ENCODE measurements at regions not wholly inside any gene's neighbourhood (a gene's known extent, or its start where the extent isn't known, plus 50 kb on each side); places are given as distances from the start of the nearest gene placed in this dataset.

DNA sequence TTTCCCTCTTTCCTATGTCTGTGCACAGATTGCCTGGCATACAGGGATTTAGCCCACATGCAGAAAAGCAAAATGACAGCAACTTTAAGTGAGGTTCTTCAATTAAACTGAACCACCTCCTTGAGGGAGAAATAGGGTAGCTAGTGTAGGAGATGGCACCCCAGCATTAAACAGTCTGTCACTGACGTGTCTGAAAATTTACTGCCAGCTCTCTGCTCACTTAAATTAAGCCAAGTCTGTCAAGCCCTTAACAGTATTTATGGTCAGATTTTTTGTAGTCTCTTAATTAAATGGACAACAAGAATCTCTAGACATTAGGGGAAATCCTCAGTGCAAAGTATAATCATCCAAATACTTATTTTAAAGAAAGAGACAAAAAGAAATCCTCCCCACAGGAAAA, 696.5 kb upstream of the PTBP2 start:
- DNase-seq = no peak

DNA sequence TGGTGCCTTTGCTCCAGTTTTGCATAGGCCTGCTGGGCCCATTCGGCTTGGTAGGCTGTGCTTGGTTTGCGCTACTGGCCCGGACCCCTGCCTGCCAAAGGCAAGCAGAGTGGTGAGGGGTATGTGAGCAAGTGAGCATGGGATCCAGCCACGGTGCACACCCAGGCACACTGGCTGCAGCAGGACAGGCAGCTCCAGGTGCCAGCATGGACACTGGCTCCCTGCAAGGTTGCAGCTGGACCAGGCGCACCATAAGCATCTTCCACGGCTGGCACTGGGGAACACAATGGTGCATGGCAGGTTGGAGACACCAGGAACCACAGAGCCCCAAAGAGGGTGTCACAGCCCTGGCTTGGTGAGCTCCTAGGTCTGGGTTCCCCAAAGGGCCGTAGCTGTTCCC, 693.5 kb upstream of the PTBP2 start:
- DNase-seq = no peak

DNA sequence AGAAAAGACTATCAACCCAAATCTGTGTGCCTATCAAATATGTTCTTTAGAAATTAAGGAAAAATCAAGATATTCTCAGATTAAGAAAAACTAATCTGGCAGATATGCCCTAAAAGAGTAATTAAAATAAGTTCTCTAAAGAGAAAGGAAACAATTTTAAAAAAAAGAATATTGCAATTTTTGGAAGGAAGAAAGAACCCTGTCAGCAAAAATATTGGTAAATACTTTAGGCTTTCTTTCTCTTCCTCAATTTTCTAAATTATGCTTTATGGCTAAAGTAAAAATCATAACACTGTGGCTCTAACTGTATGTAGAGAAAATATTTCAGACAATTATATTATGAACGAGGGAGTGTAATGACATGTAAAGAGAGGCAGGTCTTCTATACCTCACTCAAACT, 691.3 kb upstream of the PTBP2 start:
- DNase-seq = no peak

DNA sequence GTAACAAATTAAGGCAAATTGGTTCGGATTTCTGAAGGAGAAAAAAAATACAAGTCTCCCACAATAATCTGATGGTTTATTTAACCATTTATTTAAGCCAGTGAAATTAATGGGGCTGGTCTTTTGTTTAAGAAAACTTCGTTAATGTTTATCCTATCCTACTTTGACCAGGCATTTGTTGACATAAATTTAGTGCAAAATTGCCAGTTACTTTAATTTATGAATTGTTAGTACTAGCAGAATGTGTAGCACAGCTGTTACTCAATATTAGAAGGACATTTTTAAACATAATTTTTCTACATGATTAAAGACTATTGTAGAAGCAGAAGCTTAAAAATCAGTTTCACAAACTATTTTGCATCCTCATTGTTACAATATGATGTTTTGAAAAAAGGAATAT, 687.6 kb upstream of the PTBP2 start:
- no peak for DNase-seq

DNA sequence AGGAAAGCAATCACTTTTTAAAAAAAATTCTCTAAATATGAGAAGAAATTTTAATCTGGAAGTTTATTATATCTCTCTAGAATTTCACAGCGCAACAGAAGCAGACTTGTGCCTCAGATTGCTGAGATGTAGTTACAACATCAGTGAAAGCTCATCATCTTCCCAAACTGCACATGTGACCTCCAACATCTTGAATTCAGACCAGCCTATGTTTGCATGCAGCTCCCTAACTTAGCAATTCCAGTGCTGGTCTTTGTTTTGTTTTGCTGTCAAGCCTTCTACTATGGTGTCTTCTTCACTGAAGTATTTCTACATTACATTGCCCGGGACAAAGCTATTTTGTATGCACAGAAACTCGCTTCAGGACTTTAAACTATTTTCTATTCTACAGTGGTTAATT, 684.8 kb upstream of the PTBP2 start:
- DNase-seq = no peak

DNA sequence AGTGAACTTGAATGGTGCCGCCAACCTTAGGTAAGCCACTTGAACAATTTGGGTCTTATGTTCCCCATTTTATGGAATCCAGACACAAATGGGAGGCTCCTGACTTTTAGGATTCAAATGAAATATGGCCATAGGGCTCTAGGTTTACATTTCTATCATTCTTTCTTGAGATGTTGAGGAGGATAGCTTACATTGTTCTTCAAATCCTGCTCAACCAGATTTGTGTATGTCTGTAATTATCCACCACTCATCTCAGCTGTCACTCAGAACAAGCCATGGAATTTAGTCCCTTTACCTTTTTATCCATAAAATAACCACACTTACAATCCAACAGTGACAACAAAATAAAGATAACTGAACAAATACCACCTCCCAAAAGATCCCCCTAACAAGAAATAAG, 682.9 kb upstream of the PTBP2 start:
- DNase-seq = no peak

DNA sequence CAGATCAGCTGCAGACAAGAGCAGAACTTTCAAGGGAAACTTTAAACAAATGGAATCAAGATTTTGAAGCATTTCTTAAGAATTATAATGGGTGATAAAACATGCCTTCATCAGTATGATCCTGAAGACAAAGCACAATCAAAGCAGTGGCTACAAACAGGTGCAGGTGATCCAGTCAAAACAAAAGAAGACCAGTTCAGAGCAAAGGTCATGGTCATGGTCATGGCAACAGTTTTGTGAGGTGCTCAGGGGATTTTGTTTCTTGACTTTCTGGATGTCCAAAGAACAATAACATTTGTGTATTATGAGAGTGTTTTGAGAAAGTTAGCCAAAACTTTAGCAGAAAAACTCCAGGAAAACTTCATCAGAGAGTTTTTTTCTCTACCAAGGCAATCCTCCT, 681.7 kb upstream of the PTBP2 start:
- DNase-seq = no peak

DNA sequence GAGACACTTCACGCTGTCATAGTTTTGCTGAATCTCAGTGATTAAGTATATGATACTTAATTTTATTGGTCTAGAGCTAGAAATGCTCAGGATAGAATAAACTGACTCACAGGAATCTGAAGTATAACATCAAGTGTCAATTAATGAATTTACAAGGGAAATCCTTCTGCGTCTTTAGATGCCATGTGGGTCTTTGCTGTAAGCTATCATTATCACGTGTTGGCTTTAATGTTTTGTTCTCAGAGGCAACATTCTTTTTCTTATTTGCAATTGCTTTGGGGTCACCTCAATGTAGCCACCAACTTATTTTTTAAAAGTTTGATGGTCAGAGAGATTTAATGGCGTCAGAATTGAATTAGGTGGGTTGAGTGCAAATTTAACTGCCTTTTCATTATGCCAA, 680.1 kb upstream of the PTBP2 start:
- no peak for DNase-seq

DNA sequence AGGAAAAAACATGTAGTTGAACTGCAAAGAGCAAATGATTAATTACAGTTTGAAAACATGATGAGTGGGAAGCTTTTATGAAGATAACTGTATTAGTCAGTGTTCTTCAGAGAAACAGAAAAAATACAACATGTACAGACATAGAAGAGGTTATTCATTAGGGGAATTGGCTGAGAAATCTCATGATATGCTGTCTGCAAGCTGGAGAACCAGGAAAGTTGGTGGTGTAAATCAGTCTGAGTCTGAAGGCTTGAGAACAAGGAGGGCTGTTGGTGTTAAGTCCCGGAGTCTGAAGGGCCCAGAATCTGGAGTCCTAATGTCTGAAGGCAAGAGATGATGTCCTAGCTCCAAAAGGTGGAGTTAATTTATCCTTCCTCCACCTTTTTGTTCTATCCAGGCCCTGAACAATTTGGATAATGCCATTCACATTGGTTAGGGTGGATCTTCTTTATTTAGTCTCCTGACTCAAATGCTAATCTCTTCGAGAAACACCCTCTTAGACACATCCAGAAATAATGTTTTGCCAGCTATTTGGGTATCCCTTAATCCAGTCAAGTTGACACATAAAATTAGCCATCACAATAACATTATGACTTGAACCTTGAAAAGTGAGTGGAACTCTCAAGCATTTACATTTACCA, 672.9 kb upstream of the PTBP2 start:
- DNase-seq = no peak

DNA sequence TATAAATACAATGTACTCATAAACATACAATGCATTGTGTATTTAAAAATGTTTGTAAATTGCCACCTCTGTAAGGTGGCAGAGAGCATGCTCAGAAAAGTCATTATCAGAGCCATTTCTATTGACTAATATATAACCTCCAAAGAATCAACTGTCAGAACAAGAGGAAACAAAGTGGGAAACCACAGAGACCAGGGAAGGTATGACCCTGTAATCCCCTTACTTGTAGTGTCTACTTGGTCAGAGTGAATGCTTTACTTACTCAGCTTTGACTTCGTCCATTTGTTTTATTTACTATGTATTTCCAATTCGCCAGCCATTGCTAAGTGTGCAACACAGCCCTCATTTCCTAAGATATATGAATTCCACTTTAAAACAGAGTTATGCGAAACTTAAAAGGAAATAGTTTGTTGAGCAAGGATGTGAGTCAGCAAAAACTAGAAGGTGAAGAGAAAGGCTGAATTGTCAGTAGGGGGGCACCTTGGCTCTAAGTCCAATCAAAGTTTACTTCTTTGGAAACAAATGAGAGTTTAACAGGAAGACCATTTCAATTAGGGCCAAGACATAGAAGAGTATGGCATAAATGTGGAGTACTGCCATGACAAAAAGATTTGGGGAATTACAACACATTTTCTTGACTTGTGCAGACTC, 671.7 kb upstream of the PTBP2 start:
- DNase-seq = no peak

DNA sequence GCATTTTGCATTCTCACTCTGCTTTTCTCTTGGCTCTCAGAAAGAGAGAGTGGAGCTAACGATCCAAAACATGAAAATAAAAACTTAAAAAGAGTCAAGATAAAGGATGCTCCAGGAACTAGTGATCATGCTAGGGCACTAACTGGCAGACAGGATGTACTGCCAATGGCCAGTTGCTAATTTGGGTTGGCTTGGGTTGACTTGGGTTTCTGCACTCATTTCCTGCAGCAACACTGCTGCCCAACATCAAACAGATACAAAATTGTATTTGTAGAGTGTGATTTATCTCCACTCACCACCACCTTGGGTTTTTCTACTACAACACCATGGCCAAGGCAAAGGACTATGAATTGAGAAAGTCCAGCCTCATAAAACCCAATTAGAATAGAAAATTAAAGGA, 662.3 kb upstream of the PTBP2 start:
- DNase-seq = no peak

DNA sequence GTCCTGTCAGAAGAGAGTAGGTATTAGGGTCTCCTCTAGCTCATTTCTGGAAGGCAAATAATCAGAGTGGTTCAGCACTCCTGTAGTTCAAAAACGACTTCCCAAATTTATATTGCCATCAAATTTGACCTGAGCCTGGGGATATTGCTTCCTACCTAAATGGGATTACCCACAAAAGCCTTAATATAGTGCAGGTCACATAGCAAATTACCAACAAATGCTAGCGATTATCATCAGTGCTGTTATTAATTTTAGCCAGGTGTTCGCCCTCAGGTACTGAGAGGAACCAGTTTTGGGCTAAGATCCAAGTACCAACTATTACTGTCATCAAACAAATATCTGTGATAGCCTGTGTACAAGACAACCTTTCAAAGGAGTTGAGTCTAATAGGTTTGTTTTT, 661.8 kb upstream of the PTBP2 start:
- no peak for DNase-seq

DNA sequence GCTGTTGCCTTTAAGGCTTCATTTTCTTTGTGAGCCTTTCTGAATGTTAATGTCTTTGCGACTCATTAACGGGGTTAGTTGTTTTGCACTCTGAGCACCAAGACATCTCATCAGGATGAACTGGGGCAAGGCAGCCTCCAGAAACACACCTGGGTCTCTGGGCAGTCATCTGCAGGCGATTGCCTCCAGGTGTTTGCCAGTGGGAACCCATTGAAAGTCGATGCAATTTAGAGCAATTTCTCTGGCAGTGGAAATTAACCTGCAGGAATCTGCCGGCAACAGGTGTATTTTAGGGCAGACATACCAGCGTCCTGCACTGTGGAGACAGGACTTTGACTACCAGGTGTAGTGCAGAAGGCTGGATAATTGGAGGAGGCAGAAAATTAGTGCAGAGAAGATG, 661.0 kb upstream of the PTBP2 start:
- no peak for DNase-seq

DNA sequence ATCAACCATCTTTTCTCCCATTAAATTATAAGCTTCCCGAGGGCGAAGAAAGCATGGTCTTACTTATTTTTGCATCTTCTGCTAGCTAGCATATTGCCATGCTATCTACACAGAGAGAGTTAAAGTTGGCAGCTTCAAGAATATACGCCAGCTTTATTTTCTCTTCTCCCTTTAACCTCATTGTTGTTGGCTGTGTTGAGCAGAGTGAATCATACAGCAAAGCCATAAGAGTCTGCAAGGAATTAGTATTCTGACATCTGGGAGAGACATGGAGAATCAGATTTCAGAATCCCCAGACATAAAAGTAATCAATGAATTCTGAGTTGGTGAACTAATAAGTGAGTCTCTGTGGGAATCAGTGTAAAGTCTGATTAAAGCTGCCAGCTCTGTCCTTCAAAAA, 649.6 kb upstream of the PTBP2 start:
- DNase-seq = no peak

DNA sequence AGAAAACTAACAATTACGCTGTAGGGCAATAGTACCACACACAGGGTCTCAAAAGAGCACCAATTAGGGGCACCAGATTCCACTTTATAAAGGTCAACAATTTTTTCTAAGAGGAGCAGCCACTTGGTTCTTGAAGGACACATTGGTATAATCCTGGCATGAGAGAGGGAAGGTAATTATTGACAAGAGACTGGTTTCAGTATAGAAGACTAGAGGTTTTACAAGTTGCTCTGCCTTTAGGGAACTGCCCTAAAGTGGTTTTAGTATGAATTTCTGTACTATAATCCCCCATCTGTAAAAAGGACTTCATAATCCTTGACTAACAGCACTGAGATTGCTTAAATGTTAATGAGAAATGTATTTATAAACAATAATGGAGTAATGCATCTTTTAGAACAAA, 648.5 kb upstream of the PTBP2 start:
- no peak for DNase-seq

DNA sequence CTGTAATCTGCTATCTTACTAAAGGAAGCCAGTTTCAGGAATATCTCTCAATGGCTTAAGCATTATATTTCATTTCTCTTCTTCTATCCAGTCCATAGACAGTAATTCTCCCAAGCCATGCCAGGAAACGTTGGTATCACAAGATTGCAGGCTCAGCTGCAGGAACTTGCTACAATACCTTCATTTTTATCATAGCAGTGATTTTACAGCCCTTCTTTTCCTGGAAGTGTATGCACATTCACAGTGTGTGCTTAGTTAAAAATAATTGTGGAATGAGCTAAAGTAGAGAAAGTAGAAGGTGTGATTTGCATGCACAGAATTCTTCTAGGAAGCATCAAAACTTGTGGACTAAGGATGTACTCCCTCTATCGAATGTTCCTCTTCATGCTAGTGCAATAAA, 647.2 kb upstream of the PTBP2 start:
- DNase-seq = no peak

DNA sequence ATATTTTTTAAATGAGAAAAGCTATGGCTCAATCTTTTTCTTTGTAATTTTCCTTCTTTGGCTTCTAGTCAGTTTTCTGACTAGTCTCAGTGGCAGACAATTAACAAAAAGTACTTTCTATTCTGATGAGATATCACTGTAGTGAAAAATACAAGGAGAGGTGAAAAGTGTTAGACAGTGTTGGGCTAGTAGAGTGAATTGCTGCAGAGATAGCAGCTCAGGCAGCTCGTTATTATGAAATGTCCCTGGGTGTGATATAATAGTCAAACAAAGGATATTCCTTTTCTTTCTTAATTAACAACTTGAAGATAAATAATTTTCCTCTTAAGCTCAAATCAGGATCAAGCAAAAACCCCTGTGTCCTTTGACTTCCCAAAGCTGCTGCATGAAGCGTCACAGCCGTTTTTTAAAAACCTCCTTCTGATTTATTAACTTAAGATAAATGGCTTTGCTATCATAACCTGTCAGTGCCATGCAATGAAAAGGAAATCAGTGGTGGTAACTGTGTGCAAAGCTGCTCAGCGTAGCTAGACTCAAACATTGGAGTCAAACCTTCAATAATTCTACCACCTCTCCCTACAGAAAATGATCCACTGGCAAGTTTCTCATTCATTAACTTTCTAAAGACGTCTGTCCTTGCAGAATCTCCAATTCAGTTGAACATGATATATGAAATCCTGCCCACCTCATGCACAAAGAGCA, 646.6 kb upstream of the PTBP2 start:
- DNase-seq = no peak

DNA sequence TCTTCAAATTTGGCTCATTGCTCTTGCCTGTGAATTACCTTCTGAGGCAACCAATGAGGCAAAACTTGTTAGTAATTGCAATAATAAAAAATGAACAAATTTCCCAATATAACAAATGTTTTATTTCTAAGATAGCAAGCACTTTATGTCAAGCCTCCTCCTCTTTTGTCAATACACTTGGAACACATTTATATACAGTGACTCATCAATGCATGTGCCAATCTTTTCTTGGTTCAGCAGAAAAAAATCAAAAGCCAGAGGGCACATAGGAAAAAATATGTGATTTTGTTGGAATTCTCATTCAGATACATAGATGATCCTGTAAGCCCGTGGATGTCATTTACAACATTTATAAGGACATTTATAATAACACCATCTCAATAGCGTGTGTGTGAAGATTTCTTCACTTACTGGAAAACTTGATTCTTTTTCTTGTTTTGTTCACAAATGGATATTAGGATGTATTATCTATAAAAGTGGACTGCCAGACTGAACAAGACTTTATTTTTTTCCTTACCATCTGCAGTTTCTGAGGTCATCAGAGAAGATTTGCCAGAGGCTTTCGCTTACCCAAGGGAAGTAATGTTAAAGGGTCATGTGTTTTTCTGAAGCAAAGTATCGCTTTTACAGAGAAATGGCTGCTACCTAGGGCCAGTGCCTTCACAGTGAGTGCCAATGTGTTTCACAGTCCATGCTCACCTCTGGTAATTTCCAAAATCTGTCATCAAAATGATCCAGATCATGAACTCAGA, 645.7 kb upstream of the PTBP2 start:
- DNase-seq = no peak

DNA sequence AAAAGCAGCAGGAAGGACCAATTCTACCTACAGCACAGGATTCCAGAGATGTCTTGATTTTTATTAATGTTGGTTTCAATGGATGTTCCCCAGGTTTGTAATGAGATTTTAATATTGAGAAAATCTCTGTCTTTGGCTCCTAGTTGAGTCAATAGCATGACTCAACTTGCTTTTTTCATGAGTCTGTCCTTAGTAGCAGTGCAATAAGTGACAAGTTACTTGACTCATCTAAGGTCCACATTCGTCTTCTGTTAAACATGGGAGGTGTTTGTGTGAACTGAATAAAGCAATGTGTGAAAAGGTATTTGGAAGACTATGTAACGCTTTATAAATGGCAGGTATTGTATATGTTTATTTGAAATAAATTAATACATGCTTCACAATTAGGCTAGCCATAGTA, 645.0 kb upstream of the PTBP2 start:
- DNase-seq = no peak

DNA sequence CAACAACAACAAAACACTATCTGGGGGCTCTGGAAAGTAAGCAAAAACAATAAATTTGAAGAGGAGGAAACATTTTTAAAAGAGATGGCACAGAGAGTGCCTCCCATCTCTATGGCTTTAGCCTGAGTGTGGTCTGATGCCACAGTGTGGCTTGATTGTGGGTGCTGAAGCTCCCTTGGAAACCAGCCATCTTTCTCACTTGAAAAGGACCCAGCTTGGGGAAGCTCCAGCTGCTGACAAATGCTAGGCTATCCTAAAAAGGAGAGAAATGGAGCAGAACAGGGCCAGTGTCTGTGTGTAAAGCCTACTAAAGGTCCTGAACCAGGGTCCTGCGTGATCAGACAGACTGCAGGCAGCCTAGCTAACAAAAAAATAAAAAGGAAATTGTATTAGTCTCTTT, 642.0 kb upstream of the PTBP2 start:
- DNase-seq = no peak

DNA sequence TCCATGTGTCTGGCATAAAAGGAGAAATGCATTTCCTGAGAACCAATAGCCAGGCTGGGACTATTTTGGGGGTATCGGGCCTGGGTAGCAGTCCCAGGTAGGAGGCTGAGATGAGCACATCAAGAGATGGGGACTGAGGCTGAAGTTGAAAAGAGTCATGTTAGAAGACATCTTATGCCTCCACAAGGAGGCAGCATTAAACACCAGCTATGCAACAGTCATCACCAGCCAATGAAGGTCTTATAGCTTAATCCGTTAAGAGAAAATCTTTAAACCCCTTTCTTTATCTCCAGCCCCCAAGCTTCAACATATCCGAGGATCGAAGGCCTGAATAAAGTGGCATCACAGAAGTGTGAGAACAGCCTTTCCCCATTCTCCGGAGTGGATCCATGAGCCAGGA, 640.7 kb upstream of the PTBP2 start:
- DNase-seq = no peak

DNA sequence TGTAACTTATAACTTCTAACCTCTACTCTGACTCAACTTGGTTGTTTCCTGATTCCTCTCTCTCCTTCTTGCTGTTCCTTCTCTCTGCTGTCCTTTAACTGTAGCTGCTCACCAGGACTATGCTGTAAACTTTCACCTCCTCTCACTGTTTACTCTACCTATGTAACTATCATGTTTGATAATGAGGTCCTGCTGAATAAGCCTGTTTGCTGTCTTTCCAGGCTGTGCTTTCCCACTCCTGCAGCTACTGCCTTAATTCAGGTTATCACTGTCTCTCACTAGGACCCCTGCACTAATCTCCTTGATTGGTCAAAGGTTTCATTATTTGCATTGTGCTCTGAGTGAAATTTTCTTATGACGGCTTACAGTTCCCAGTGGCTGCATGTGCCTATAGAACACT, 633.9 kb upstream of the PTBP2 start:
- DNase-seq = no peak

DNA sequence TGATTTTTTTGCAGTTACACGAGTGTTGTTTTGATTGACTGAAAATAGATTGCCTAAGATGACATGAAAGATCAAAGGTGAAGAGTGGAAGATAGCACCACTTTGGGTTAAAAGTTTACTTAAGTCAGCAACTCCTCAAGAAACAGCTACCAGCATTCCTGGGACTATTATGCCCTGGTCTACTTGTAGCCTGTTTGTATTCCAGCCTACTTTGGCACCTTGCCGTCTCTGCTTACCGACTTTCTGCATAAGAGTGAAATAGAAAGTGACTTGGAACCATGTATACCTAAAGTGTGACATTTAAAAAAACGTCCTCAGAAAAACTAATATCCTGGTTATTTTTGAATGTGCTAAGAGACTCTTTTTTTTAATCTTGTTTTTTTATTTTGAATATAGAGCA, 631.5 kb upstream of the PTBP2 start:
- DNase-seq = no peak

Measured in CD4-positive, alpha-beta T cell treated with Interleukin-10 for 1 hour (primary cell).